OCI-LY1 (cell line): ENCODE measurements at regions not wholly inside any gene's neighbourhood (a gene's known extent, or its start where the extent isn't known, plus 50 kb on each side); places are given as distances from the start of the nearest gene placed in this dataset.

Source experiments
- H2AFZ ChIP-seq: fragments of 200-600 bp; sonication (generic), shearing (Covaris generic); 2 replicates; pipeline ENCODE4 v1.6.0; 2014; ENCODE audit warnings: antibody characterized with exemption, mild to moderate bottlenecking, low read length
- H3F3A ChIP-seq: fragments of 200-600 bp; sonication (generic), shearing (Covaris generic); 2 replicates; pipeline ENCODE4 v1.6.0; 2014; ENCODE audit warnings: mild to moderate bottlenecking, antibody characterized with exemption, low read length, moderate library complexity; ENCODE audit not compliant: insufficient read depth
- H3K27ac ChIP-seq: fragments of 200-600 bp; sonication (generic); 2 replicates; pipeline ENCODE4 v1.5.1; 2014; ENCODE audit warnings: low read length, mixed run types, mild to moderate bottlenecking, low read depth; ENCODE audit not compliant: poor library complexity, severe bottlenecking
- H3K27me3 ChIP-seq: fragments of 200-600 bp; sonication (generic); 2 replicates; pipeline ENCODE4 v1.6.0; 2014; ENCODE audit warnings: antibody characterized with exemption, mild to moderate bottlenecking, low read length, moderate library complexity; ENCODE audit not compliant: insufficient read depth
- H3K36me3 ChIP-seq: fragments of 200-600 bp; sonication (generic); 2 replicates; pipeline ENCODE4 v1.6.1; 2014; ENCODE audit warnings: mild to moderate bottlenecking, antibody characterized with exemption, low read length, moderate library complexity, mixed read lengths; ENCODE audit not compliant: insufficient read depth
- H3K4me1 ChIP-seq: fragments of 200-600 bp; sonication (generic); 2 replicates; pipeline ENCODE4 v1.5.1; 2014; ENCODE audit warnings: mild to moderate bottlenecking, low read length, moderate library complexity; ENCODE audit not compliant: insufficient read depth, severe bottlenecking
- H3K4me2 ChIP-seq: fragments of 200-600 bp; sonication (generic), shearing (Covaris generic); 2 replicates; pipeline ENCODE4 v1.6.1; 2014; ENCODE audit warnings: low read length
- H3K4me3 ChIP-seq: fragments of 200-600 bp; sonication (generic); 2 replicates; pipeline ENCODE4 v1.5.1; 2014; ENCODE audit warnings: low read length, low read depth, mild to moderate bottlenecking, mixed read lengths; ENCODE audit not compliant: poor library complexity, severe bottlenecking
- H3K79me2 ChIP-seq: fragments of 200-600 bp; shearing (Covaris generic); 2 replicates; pipeline ENCODE4 v1.6.1; 2016; ENCODE audit warnings: mixed run types, low read length, mixed read lengths; ENCODE audit not compliant: insufficient read depth
- H3K9ac ChIP-seq: fragments of 200-600 bp; sonication (generic), shearing (Covaris generic); 2 replicates; pipeline ENCODE4 v1.6.1; 2014; ENCODE audit warnings: mild to moderate bottlenecking, low read length, mixed read lengths
- H3K9me2 ChIP-seq: fragments of 200-600 bp; sonication (generic), shearing (Covaris generic); 2 replicates; pipeline ENCODE4 v1.6.1; 2014; ENCODE audit warnings: low read depth, mild to moderate bottlenecking, low read length, mixed read lengths
- H3K9me3 ChIP-seq: fragments of 200-600 bp; shearing (Covaris generic); 2 replicates; pipeline ENCODE4 v1.6.1; 2014; ENCODE audit warnings: low read length, mixed read lengths
- H4K20me1 ChIP-seq: fragments of 200-600 bp; sonication (generic), shearing (Covaris generic); 2 replicates; pipeline ENCODE4 v1.6.0; 2016; ENCODE audit warnings: mild to moderate bottlenecking, low read length; ENCODE audit not compliant: insufficient read depth
- EZH2 ChIP-seq: fragments of 200-600 bp; sonication (generic), shearing (Covaris generic); IDR thresholded peaks from 2 replicates; pipeline ENCODE4 v1.8.0; 2017; ENCODE audit warnings: borderline replicate concordance, mixed run types, mild to moderate bottlenecking, antibody characterized with exemption, low read length, moderate library complexity, mixed read lengths
- TF ChIP-seq, protein P1 (sequence below): fragments of 200-600 bp; sonication (generic), shearing (Covaris generic); IDR thresholded peaks from 2 replicates; pipeline ENCODE4 v1.5.1; 2017; ENCODE audit warnings: mild to moderate bottlenecking, antibody characterized with exemption, low read length, moderate library complexity, mixed read lengths

- TF ChIP-seq EZH2, result no peak
- TF ChIP-seq, protein P1, sequence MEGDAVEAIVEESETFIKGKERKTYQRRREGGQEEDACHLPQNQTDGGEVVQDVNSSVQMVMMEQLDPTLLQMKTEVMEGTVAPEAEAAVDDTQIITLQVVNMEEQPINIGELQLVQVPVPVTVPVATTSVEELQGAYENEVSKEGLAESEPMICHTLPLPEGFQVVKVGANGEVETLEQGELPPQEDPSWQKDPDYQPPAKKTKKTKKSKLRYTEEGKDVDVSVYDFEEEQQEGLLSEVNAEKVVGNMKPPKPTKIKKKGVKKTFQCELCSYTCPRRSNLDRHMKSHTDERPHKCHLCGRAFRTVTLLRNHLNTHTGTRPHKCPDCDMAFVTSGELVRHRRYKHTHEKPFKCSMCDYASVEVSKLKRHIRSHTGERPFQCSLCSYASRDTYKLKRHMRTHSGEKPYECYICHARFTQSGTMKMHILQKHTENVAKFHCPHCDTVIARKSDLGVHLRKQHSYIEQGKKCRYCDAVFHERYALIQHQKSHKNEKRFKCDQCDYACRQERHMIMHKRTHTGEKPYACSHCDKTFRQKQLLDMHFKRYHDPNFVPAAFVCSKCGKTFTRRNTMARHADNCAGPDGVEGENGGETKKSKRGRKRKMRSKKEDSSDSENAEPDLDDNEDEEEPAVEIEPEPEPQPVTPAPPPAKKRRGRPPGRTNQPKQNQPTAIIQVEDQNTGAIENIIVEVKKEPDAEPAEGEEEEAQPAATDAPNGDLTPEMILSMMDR, result no peak
- no peaks in the 10 kb centered on the region for H3K79me2 ChIP-seq
- no peaks in the 10 kb centered on the region for H4K20me1 ChIP-seq
- no peaks in the 10 kb centered on the region for H3K9me3 ChIP-seq
- H3K27ac ChIP-seq, result no peak overlapping the region
- no peaks in the 10 kb centered on the region for H3K4me1 ChIP-seq
- no peak overlapping the region for H3K9ac ChIP-seq
- no peaks in the 10 kb centered on the region for H3K36me3 ChIP-seq
- no peaks in the 10 kb centered on the region for H3K27me3 ChIP-seq
- H3K4me2 ChIP-seq, result no peak overlapping the region
- H3K4me3 ChIP-seq, result no peak overlapping the region
- no peaks in the 10 kb centered on the region for H3F3A ChIP-seq
- no peaks in the 10 kb centered on the region for H3K9me2 ChIP-seq
- no peak overlapping the region for H2AFZ ChIP-seq
Measured at GRCh38 chr3:177524742-177525141, 327.5 kb upstream of the TBL1XR1 start.

DNA sequence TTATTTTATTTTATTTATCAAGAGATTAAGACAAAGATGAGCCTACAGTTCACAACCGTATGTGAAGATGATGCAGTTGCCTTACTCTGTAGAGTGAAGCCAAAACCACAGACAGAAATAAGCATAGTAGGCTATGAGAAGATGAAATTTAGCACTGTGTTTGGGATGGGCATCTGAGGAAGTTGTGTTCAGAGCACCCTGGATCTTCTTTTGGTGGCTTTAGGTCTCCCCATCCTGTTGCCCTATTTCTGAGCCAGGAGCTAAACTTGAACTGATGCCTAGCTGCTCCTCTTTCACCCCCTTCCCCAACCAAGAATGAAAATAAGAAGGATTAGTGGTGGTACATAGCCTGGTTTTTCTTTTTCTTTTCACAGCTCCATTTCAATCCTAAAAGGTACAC is 328.1 kb upstream of the TBL1XR1 start:
- H4K20me1 ChIP-seq, result no peaks in the 10 kb centered on the region
- no peaks in the 10 kb centered on the region for H3K9me3 ChIP-seq
- no peak for TF ChIP-seq EZH2
- TF ChIP-seq, protein P1, result no peak
- no peaks in the 10 kb centered on the region for H3K36me3 ChIP-seq
- H3K4me2 ChIP-seq, result no peak overlapping the region
- no peak overlapping the region for H3K4me3 ChIP-seq
- no peak overlapping the region for H3K27ac ChIP-seq
- H2AFZ ChIP-seq, result no peak overlapping the region
- no peaks in the 10 kb centered on the region for H3K79me2 ChIP-seq
- no peaks in the 10 kb centered on the region for H3K4me1 ChIP-seq
- no peaks in the 10 kb centered on the region for H3K27me3 ChIP-seq
- H3K9me2 ChIP-seq, result no peaks in the 10 kb centered on the region
- no peak overlapping the region for H3K9ac ChIP-seq
- no peaks in the 10 kb centered on the region for H3F3A ChIP-seq

GRCh38 chr3:177525987-177526712 is 328.9 kb upstream of the TBL1XR1 start:
- no peaks in the 10 kb centered on the region for H3K79me2 ChIP-seq
- no peak overlapping the region for H3K9ac ChIP-seq
- H3F3A ChIP-seq, result no peaks in the 10 kb centered on the region
- H3K4me3 ChIP-seq, result no peak overlapping the region
- TF ChIP-seq, protein P1, result no peak
- no peak for TF ChIP-seq EZH2
- no peaks in the 10 kb centered on the region for H4K20me1 ChIP-seq
- H3K9me3 ChIP-seq, result no peaks in the 10 kb centered on the region
- no peak overlapping the region for H2AFZ ChIP-seq
- H3K27ac ChIP-seq, result no peak overlapping the region
- H3K4me2 ChIP-seq, result no peak overlapping the region
- no peaks in the 10 kb centered on the region for H3K36me3 ChIP-seq
- no peaks in the 10 kb centered on the region for H3K27me3 ChIP-seq
- H3K9me2 ChIP-seq, result no peaks in the 10 kb centered on the region
- H3K4me1 ChIP-seq, result no peaks in the 10 kb centered on the region
